Naive thymus-derived CD4-positive, alpha-beta T cell (primary cell): ENCODE measurements at regions not wholly inside any gene's neighbourhood (a gene's known extent, or its start where the extent isn't known, plus 50 kb on each side); places are given as distances from the start of the nearest gene placed in this dataset.

ENCODE experiments used
- ATAC-seq: fragments of 150-1000 bp; cut with Tn5 transposase; 2 replicates; pipeline ENCODE4 v1.10.0; 2021; ENCODE audit warnings: mild to moderate bottlenecking, moderate library complexity
- CTCF ChIA-PET: fragments of 350-600 bp; sonication (Branson Sonifier 250); formaldehyde crosslinking; loops from one replicate; lab custom pipeline; 2021; ENCODE audit warnings: antibody characterized with exemption; lab: Charles Lee
- POLR2A ChIA-PET: fragments of 350-600 bp; sonication (Branson Sonifier 250); formaldehyde crosslinking; loops from one replicate; lab custom pipeline; 2021; ENCODE audit warnings: antibody characterized with exemption, inconsistent platforms; lab: Charles Lee
- DNase-seq, 9 donors: peaks; one replicate each; pipeline versions ENCODE4 v3.0.0 to v3.0.0-alpha.2; 2020 to 2022; ENCODE audit warnings: mixed read lengths in 1 of 9
- H3K27ac ChIP-seq: one replicate; pipeline ENCODE4 v1.7.0; 2013; ENCODE audit warnings: mild to moderate bottlenecking, low read depth, low read length, moderate library complexity
- H3K27me3 ChIP-seq, 2 donors: one replicate each; pipeline ENCODE4 v1.7.0; 2013; ENCODE audit warnings: low read length in 2 of 2, mild to moderate bottlenecking in 2 of 2, moderate library complexity in 2 of 2; ENCODE audit not compliant: control insufficient read depth in 2 of 2, insufficient read depth in 2 of 2
- H3K36me3 ChIP-seq, 3 experiments: 1 replicate in 2 of 3; 2 replicates in 1 of 3; pipeline ENCODE4 v1.7.0; 2013; ENCODE audit warnings: low read length in 3 of 3, mild to moderate bottlenecking in 3 of 3, moderate library complexity in 1 of 3; ENCODE audit not compliant: insufficient read depth in 3 of 3, control insufficient read depth in 2 of 3
- H3K4me1 ChIP-seq, 2 donors: one replicate each; pipeline ENCODE4 v1.7.0; 2013; ENCODE audit warnings: low read length in 2 of 2, mild to moderate bottlenecking in 2 of 2, moderate library complexity in 1 of 2; ENCODE audit not compliant: control insufficient read depth in 2 of 2, insufficient read depth in 2 of 2
- H3K4me3 ChIP-seq: 2 replicates; pipeline ENCODE4 v1.7.0; 2013; ENCODE audit warnings: mild to moderate bottlenecking, low read length
- H3K9me3 ChIP-seq, 3 experiments: 1 replicate in 2 of 3; 2 replicates in 1 of 3; pipeline ENCODE4 v1.7.0; 2013; ENCODE audit warnings: low read length in 3 of 3; ENCODE audit not compliant: control insufficient read depth in 2 of 3
- H3K27ac Mint-ChIP-seq, 9 donors: one replicate each; pipeline ENCODE4 v1.8.0; 2020 to 2022; ENCODE audit warnings: mixed read lengths in 9 of 9, mild to moderate bottlenecking in 8 of 9, moderate library complexity in 5 of 9, inconsistent platforms in 2 of 9
- H3K27me3 Mint-ChIP-seq, 5 donors: one replicate each; pipeline ENCODE4 v1.8.0; 2021 to 2022; ENCODE audit warnings: mixed read lengths in 5 of 5, mild to moderate bottlenecking in 1 of 5
- H3K36me3 Mint-ChIP-seq, 5 donors: one replicate each; pipeline ENCODE4 v1.8.0; 2020 to 2022; ENCODE audit warnings: mixed read lengths in 5 of 5, mild to moderate bottlenecking in 3 of 5, inconsistent platforms in 1 of 5
- H3K4me1 Mint-ChIP-seq, 7 donors: one replicate each; pipeline ENCODE4 v1.8.0; 2020 to 2022; ENCODE audit warnings: mixed read lengths in 7 of 7, mild to moderate bottlenecking in 3 of 7, inconsistent platforms in 1 of 7
- H3K4me3 Mint-ChIP-seq, 10 donors: one replicate each; pipeline ENCODE4 v1.8.0; 2020 to 2022; ENCODE audit warnings: mild to moderate bottlenecking in 10 of 10, mixed read lengths in 10 of 10, moderate library complexity in 6 of 10, inconsistent platforms in 2 of 10
- H3K9me3 Mint-ChIP-seq, 11 donors: one replicate each; pipeline ENCODE4 v1.8.0; 2020 to 2022; ENCODE audit warnings: mixed read lengths in 11 of 11, mild to moderate bottlenecking in 4 of 11, inconsistent platforms in 1 of 11, moderate library complexity in 1 of 11
- intact Hi-C, 2 donors: fragments of 100-400 bp; cut with micrococcal nuclease; formaldehyde crosslinking; loops; one replicate each; pipeline ENCODE4 v1.15.1; 2023

GRCh38 chr9:38226491-38226951 lies 157.5 kb upstream of the SHB start:
- H3K4me3 ChIP-seq: no peak overlapping the region
- intact Hi-C loops: loop anchor here in 1 of 2 donors (2.0 kb wide), 1 partner anchor 166 kb away; the partner anchor contains the start of gene ALDH1B1
- Mint-ChIP-seq H3K9me3 (peaks cover 0 to 8% (median 4%) of the 10 kb centered on the region in 11 donors), H3K36me3 (peaks cover 0 to 3% (median 0%) of the 10 kb centered on the region in 5 donors), H3K4me1 (peaks cover 16 to 30% (median 24%) of the 10 kb centered on the region in 7 donors), H3K4me3 (peak overlapping the region; percentile 64 to 90 (median 80)), H3K27ac (peak overlapping the region in 6 of 9 donors; percentile 10 to 74 (median 45)), H3K27me3 (peaks cover 0 to 17% (median 5%) of the 10 kb centered on the region in 5 donors)
- CTCF ChIA-PET: no interaction called here
- DNase-seq (peak in 4 of 9 donors; percentile 1 to 10 (median 4)), ATAC-seq (peak; percentile 33)
- peaks cover 0 to 13% of the 10 kb centered on the region in 2 donors for H3K4me1 ChIP-seq
- H3K9me3 ChIP-seq: no peaks in the 10 kb centered on the region
- no peaks in the 10 kb centered on the region for H3K36me3 ChIP-seq
- POLR2A ChIA-PET: no interaction called here
- no peaks in the 10 kb centered on the region for H3K27me3 ChIP-seq
- H3K27ac ChIP-seq: no peak overlapping the region

- DNase-seq (no peak), ATAC-seq (no peak)
- no peaks in the 10 kb centered on the region for H3K27me3 ChIP-seq
- peaks cover 0 to 14% (median 4%) of the 10 kb centered on the region in 11 donors for H3K9me3 Mint-ChIP-seq
- H3K27ac ChIP-seq: no peak overlapping the region
- H3K9me3 ChIP-seq: no peaks in the 10 kb centered on the region
- CTCF ChIA-PET: no interaction called here
- peak overlapping the region in 2 of 9 donors; percentile 37 to 45 for H3K27ac Mint-ChIP-seq
- H3K4me3 ChIP-seq: no peak overlapping the region
- peaks cover 0 to 13% of the 10 kb centered on the region in 2 donors for H3K4me1 ChIP-seq
- no peaks in the 10 kb centered on the region for H3K36me3 ChIP-seq
- intact Hi-C loops: no loop called here
- H3K4me3 Mint-ChIP-seq: no peak overlapping the region
- peaks cover 0 to 17% (median 5%) of the 10 kb centered on the region in 5 donors for H3K27me3 Mint-ChIP-seq
- H3K4me1 Mint-ChIP-seq: peaks cover 16 to 30% (median 24%) of the 10 kb centered on the region in 7 donors
- H3K36me3 Mint-ChIP-seq: peaks cover 0 to 3% (median 0%) of the 10 kb centered on the region in 5 donors
- POLR2A ChIA-PET: no interaction called here
Measured at GRCh38 chr9:38224941-38225340, 155.9 kb upstream of the SHB start.

- H3K4me1 Mint-ChIP-seq: peaks cover 0 to 5% (median 0%) of the 10 kb centered on the region in 7 donors
- no peak overlapping the region for H3K27ac ChIP-seq
- H3K4me3 Mint-ChIP-seq: no peak overlapping the region
- peaks cover 0 to 4% (median 0%) of the 10 kb centered on the region in 5 donors for H3K27me3 Mint-ChIP-seq
- no peak overlapping the region for H3K4me3 ChIP-seq
- H3K27me3 ChIP-seq: no peaks in the 10 kb centered on the region
- no peaks in the 10 kb centered on the region for H3K9me3 ChIP-seq
- no peaks in the 10 kb centered on the region for H3K36me3 ChIP-seq
- ChIA-PET CTCF (no interaction called here), POLR2A (no interaction called here)
- H3K4me1 ChIP-seq: no peaks in the 10 kb centered on the region
- H3K36me3 Mint-ChIP-seq: peaks cover 0 to 5% (median 0%) of the 10 kb centered on the region in 5 donors
- intact Hi-C loops: no loop called here
- H3K27ac Mint-ChIP-seq: no peak overlapping the region
- ATAC-seq: no peak
- no peak for DNase-seq
- peaks cover 0 to 13% (median 1%) of the 10 kb centered on the region in 11 donors for H3K9me3 Mint-ChIP-seq
Measured at GRCh38 chr9:38216572-38216971, 147.5 kb upstream of the SHB start.

GRCh38 chr9:38215465-38215864 lies 146.4 kb upstream of the SHB start:
- Histone ChIP-seq H3K4me1 (no peaks in the 10 kb centered on the region), H3K27me3 (no peaks in the 10 kb centered on the region), H3K4me3 (no peak overlapping the region), H3K36me3 (no peaks in the 10 kb centered on the region), H3K9me3 (no peaks in the 10 kb centered on the region), H3K27ac (no peak overlapping the region)
- H3K4me3 Mint-ChIP-seq: no peak overlapping the region
- peaks cover 0 to 5% (median 0%) of the 10 kb centered on the region in 5 donors for H3K36me3 Mint-ChIP-seq
- intact Hi-C loops: no loop called here
- peaks cover 0 to 13% (median 0%) of the 10 kb centered on the region in 11 donors for H3K9me3 Mint-ChIP-seq
- ChIA-PET POLR2A (no interaction called here), CTCF (no interaction called here)
- ATAC-seq (no peak), DNase-seq (no peak)
- peaks cover 0 to 4% (median 0%) of the 10 kb centered on the region in 5 donors for H3K27me3 Mint-ChIP-seq
- no peak overlapping the region for H3K27ac Mint-ChIP-seq
- H3K4me1 Mint-ChIP-seq: peaks cover 0 to 5% (median 0%) of the 10 kb centered on the region in 7 donors

GRCh38 chr9:38214432-38214831 lies 145.4 kb upstream of the SHB start:
- no peak for ATAC-seq
- intact Hi-C loops: no loop called here
- H3K36me3 Mint-ChIP-seq: peaks cover 0 to 5% (median 0%) of the 10 kb centered on the region in 5 donors

GRCh38 chr9:38213631-38214299 lies 144.7 kb upstream of the SHB start:
- CTCF ChIA-PET: no interaction called here
- Mint-ChIP-seq H3K4me1 (peaks cover 0 to 5% (median 0%) of the 10 kb centered on the region in 7 donors), H3K27ac (no peak overlapping the region), H3K4me3 (no peak overlapping the region), H3K27me3 (peaks cover 0 to 4% (median 0%) of the 10 kb centered on the region in 5 donors), H3K9me3 (peaks cover 0 to 3% (median 0%) of the 10 kb centered on the region in 11 donors), H3K36me3 (peaks cover 0 to 5% (median 0%) of the 10 kb centered on the region in 5 donors)
- no peaks in the 10 kb centered on the region for H3K4me1 ChIP-seq
- no peaks in the 10 kb centered on the region for H3K27me3 ChIP-seq
- H3K27ac ChIP-seq: no peak overlapping the region
- H3K4me3 ChIP-seq: no peak overlapping the region
- intact Hi-C loops: no loop called here
- no peaks in the 10 kb centered on the region for H3K36me3 ChIP-seq
- DNase-seq (no peak), ATAC-seq (no peak)
- no peaks in the 10 kb centered on the region for H3K9me3 ChIP-seq
- POLR2A ChIA-PET: no interaction called here

More at GRCh38 chr9:38214432-38214831, 145.4 kb upstream of the SHB start:
- ChIA-PET CTCF (no interaction called here), POLR2A (no interaction called here)
- H3K9me3 ChIP-seq: no peaks in the 10 kb centered on the region
- no peak overlapping the region for H3K27ac ChIP-seq
- Mint-ChIP-seq H3K9me3 (peaks cover 0 to 2% (median 0%) of the 10 kb centered on the region in 11 donors), H3K27me3 (peaks cover 0 to 4% (median 0%) of the 10 kb centered on the region in 5 donors), H3K4me3 (no peak overlapping the region), H3K4me1 (peaks cover 0 to 5% (median 0%) of the 10 kb centered on the region in 7 donors), H3K27ac (no peak overlapping the region)
- no peaks in the 10 kb centered on the region for H3K27me3 ChIP-seq
- H3K4me3 ChIP-seq: no peak overlapping the region
- no peaks in the 10 kb centered on the region for H3K4me1 ChIP-seq
- no peaks in the 10 kb centered on the region for H3K36me3 ChIP-seq
- DNase-seq: no peak
